Liver (tissue), 3 donors: ENCODE measurements at regions not wholly inside any gene's neighbourhood (a gene's known extent, or its start where the extent isn't known, plus 50 kb on each side); places are given as distances from the start of the nearest gene placed in this dataset.

ENCODE experiments used
- CTCF ChIP-seq: fragments of 150-350 bp; IDR thresholded peaks from 2 replicates; pipeline ENCODE4 v1.5.1; 2017; ENCODE audit warnings: improper control_type of control experiment, low read depth, low read length; ENCODE audit not compliant: missing input control
- JUND ChIP-seq, 2 donors: IDR thresholded peaks; 2 replicates each; pipeline ENCODE4 v1.6.1; 2016; ENCODE audit warnings: antibody characterized with exemption in 2 of 2
- RAD21 ChIP-seq, 2 donors: IDR thresholded peaks; 2 replicates each; pipeline ENCODE4 v1.6.1; 2016; ENCODE audit warnings: antibody characterized with exemption in 2 of 2, mild to moderate bottlenecking in 2 of 2
- TAF1 ChIP-seq: conservative IDR thresholded peaks from 2 replicates; pipeline ENCODE4 v1.6.1; 2016; ENCODE audit warnings: antibody characterized with exemption, mild to moderate bottlenecking
- YY1 ChIP-seq: IDR thresholded peaks from 2 replicates; pipeline ENCODE4 v1.6.1; 2016; ENCODE audit warnings: antibody characterized with exemption, mild to moderate bottlenecking
- TF ChIP-seq, protein P1 (sequence below): IDR thresholded peaks from 2 replicates; pipeline ENCODE4 v1.6.1; 2016; ENCODE audit warnings: antibody characterized with exemption
- TF ChIP-seq, protein P2 (sequence below): IDR thresholded peaks from 2 replicates; pipeline ENCODE4 v1.6.1; 2016; ENCODE audit warnings: antibody characterized with exemption
- donor health status: healthy.
- donor health status: healthy.

- TF ChIP-seq CTCF (no peak), TAF1 (no peak), JUND (IDR thresholded peaks at IDR 0.05) (no peak), YY1 (peak; percentile 78), RAD21 (IDR thresholded peaks at IDR 0.05) (no peak)
- TF ChIP-seq, protein P1, sequence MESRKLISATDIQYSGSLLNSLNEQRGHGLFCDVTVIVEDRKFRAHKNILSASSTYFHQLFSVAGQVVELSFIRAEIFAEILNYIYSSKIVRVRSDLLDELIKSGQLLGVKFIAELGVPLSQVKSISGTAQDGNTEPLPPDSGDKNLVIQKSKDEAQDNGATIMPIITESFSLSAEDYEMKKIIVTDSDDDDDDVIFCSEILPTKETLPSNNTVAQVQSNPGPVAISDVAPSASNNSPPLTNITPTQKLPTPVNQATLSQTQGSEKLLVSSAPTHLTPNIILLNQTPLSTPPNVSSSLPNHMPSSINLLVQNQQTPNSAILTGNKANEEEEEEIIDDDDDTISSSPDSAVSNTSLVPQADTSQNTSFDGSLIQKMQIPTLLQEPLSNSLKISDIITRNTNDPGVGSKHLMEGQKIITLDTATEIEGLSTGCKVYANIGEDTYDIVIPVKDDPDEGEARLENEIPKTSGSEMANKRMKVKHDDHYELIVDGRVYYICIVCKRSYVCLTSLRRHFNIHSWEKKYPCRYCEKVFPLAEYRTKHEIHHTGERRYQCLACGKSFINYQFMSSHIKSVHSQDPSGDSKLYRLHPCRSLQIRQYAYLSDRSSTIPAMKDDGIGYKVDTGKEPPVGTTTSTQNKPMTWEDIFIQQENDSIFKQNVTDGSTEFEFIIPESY, result no peak
- TF ChIP-seq, protein P2, sequence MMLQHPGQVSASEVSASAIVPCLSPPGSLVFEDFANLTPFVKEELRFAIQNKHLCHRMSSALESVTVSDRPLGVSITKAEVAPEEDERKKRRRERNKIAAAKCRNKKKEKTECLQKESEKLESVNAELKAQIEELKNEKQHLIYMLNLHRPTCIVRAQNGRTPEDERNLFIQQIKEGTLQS, result no peak
Measured at GRCh38 chr21:16536643-16537434, 807.1 kb downstream of the USP25 start.
